GM12801 (cell line): ENCODE measurements at regions not wholly inside any gene's neighbourhood (a gene's known extent, or its start where the extent isn't known, plus 50 kb on each side); places are given as distances from the start of the nearest gene placed in this dataset.

Experiments used
- TF ChIP-seq, protein P1 (sequence below): IDR thresholded peaks from one replicate; pipeline ENCODE4 v1.5.1; 2011; ENCODE audit warnings: control low read depth; ENCODE audit not compliant: insufficient read length; ENCODE audit errors: extremely low read depth

DNA sequence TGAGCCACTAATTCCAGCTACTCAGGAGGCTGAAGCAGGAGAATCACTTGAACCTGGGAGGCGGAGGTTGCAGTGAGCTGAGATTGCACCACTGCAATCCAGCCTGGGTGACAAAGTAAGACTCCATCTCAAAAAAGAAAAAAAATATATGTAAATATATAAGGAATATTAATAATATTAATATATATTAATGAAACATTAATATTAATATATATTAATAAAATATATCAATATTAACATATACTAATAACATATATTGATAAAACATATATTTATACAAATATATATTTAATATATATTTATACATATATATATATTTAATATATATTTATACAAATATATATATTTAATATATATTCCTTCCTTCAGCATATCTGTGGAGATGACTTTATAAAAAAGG is 338.0 kb downstream of the NPIPA8 start:
- TF ChIP-seq, protein P1, sequence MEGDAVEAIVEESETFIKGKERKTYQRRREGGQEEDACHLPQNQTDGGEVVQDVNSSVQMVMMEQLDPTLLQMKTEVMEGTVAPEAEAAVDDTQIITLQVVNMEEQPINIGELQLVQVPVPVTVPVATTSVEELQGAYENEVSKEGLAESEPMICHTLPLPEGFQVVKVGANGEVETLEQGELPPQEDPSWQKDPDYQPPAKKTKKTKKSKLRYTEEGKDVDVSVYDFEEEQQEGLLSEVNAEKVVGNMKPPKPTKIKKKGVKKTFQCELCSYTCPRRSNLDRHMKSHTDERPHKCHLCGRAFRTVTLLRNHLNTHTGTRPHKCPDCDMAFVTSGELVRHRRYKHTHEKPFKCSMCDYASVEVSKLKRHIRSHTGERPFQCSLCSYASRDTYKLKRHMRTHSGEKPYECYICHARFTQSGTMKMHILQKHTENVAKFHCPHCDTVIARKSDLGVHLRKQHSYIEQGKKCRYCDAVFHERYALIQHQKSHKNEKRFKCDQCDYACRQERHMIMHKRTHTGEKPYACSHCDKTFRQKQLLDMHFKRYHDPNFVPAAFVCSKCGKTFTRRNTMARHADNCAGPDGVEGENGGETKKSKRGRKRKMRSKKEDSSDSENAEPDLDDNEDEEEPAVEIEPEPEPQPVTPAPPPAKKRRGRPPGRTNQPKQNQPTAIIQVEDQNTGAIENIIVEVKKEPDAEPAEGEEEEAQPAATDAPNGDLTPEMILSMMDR, result no peak

DNA sequence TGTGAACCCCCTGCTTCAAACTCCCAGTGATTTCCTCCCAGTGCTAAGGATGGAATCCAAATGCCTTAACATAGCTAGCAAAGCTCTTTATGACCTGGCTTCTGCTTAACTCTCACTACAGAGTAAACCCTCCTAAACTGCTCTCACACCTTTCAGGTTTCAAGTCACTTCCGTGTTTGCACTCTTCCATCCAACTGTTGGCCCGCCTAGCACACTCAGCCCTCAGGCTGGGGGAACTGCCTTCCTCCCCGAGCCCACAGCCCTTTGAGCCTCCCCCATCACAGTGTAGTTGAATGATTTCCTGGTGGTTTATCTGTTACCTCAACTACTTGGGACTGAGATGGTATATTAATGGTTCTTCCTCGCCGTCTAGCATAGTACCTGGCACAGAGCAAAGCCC is 342.5 kb downstream of the NPIPA8 start:
- TF ChIP-seq, protein P1, result no peak

DNA sequence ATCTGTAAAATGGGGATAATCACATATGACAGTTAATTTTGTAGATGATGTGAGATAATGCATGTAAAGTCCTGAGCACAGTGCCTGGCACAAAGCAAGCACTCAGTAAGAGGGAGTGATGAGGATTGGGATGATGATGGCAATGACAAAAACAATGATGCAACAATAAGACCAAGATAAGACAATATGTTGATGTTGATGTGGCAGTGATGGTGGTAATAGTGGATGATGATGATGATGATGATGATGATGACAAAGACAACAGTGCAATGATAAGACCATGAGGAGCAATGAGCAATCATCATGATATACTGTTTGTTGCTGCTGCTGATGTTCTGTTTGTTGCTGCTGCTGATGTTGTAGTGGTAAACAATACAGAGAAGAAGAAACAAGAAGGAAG is 344.1 kb downstream of the NPIPA8 start:
- TF ChIP-seq, protein P1, result no peak

DNA sequence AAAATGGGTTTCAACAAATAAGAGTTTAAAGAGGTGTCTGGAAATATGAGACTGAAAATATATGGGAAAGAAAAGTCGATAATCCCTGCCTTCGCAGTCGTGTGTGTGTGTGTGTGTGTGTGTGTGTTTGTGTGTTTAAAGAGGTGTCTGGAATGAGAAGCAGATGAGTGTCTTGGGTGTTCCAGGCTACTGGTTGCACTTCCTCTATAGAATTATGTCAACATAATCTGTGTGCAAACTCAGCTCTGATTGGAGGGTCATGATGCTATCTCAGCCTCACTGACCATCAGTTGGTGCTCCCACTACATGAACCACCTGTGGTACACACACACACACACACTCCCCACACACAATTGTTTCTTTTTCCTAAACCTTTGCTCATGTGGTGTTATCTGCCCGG is 347.3 kb downstream of the NPIPA8 start:
- TF ChIP-seq, protein P1, result no peak

DNA sequence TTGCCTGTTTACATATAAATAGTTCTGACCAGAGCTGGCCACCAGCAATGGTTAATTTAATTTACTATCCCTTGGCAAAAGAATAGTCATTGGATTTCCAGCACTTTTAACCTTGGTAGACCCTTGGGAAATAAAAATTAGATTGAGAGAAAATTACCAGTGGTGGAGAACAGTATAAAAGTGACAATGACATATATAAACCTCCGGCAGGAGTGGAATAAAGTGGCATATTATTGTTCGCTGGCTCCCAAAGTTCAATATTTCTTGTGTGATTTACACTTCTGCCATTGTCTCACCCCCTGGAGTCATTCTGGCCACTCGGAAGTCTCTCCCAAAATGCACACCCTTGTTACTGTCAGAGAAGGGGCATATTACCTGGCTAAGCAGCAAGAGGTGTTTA is 347.7 kb downstream of the NPIPA8 start:
- TF ChIP-seq, protein P1, result no peak

DNA sequence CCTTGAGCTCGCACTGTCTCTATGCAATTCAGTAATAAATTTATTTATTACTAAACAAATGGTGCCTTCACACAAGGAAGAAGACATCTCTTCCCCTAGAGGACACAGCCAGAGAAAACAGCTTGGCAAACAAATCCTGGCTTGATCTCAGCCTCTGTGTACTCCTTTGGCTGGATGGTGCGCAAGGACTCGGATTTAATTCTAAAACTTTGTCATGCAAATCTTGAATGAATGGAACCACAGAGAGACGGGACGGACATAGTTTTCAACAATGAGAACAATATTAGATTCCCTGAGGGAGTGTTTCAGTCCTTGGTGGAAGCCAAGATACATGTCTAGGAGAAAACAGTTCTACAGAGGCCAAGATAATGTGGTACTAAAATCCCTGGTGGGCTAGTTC is 349.5 kb downstream of the NPIPA8 start:
- TF ChIP-seq, protein P1, result no peak

DNA sequence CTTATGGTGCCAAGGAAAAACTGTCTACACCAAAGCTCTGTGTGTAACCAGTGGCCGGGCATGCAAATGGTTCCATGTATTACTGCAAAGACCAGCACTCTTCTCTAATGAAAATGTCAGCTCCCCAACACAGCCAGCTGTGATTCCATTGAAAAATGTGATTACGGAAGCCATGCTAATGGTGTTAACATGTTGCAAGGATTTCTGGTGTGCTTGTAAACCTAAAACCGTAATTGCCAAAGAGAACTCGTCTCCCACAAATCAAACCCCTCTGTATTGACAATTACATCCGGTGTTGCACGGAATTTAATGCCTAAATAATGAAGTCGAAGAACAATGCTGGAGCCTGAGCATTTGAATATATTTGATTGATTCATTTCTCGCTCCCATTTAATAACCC is 351.7 kb downstream of the NPIPA8 start:
- TF ChIP-seq, protein P1, result no peak
